LNCAP (cell line): ENCODE measurements at regions not wholly inside any gene's neighbourhood (a gene's known extent, or its start where the extent isn't known, plus 50 kb on each side); places are given as distances from the start of the nearest gene placed in this dataset.

Experiments used
- TF ChIP-seq, protein P1 (sequence below): fragments of 450-650 bp; IDR thresholded peaks from 2 replicates; pipeline ENCODE4 v1.5.1; 2017; ENCODE audit warnings: mild to moderate bottlenecking

DNA sequence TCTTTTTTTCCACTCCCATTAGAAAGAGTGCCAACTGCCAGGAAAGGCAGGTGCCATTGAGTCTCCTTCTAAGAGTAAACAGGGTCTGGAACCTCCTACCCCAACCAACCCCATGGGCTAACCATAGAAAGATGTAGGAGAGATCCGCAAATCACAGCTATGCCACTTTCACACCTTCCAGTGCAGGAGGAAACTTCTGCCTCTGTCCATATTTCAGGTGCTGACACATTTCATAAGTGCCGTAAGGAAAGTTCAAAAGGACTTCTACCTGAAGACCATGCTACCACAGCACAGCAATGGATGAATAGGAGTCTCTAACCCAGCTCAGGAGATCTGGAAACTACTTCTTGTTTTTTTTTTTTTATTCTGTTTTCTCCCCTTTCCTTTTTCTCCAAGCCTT, 145.8 kb downstream of the FBXO8 start:
- TF ChIP-seq, protein P1, sequence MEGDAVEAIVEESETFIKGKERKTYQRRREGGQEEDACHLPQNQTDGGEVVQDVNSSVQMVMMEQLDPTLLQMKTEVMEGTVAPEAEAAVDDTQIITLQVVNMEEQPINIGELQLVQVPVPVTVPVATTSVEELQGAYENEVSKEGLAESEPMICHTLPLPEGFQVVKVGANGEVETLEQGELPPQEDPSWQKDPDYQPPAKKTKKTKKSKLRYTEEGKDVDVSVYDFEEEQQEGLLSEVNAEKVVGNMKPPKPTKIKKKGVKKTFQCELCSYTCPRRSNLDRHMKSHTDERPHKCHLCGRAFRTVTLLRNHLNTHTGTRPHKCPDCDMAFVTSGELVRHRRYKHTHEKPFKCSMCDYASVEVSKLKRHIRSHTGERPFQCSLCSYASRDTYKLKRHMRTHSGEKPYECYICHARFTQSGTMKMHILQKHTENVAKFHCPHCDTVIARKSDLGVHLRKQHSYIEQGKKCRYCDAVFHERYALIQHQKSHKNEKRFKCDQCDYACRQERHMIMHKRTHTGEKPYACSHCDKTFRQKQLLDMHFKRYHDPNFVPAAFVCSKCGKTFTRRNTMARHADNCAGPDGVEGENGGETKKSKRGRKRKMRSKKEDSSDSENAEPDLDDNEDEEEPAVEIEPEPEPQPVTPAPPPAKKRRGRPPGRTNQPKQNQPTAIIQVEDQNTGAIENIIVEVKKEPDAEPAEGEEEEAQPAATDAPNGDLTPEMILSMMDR: no peak

DNA sequence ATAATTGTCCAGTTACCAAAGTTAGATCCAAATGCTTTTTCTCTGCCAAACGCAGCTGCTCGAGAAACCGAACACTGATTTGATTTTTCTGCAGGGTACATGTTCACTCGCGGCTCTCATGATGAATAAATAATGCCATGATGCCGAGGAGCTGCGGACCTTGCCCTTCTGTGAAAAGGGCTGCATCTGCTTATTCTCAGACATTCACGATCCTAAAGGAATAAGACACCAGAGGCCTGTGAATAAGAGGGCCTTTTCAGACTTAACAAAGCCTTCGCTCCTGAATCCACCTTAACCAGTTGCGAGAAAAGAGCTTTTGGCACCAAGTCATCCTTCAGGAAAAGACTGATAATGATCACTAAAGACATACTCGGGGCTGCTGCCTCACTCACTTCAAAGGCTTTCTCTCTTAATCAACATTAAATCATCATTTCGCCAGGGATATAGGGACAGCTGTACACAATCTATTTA, 147.5 kb downstream of the FBXO8 start:
- TF ChIP-seq, protein P1: no peak

DNA sequence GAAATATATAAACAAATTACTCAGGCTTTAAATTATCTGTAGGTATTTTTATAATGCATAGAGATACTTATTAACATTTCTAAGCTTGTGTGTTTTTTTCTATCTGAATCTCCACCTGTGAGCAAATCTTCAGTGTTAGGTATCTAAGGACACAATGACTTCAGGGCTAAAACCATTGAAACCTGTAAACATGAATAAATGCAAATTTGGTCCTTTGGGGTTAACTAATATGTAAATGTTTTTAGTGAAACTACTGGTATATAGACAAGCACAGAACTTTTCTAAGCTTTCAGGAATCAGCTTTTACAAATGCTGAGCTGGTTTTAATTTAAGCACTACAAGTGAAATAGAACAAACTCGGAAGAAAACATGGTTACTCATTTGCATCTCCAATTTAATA, 147.9 kb downstream of the FBXO8 start:
- TF ChIP-seq, protein P1: no peak

DNA sequence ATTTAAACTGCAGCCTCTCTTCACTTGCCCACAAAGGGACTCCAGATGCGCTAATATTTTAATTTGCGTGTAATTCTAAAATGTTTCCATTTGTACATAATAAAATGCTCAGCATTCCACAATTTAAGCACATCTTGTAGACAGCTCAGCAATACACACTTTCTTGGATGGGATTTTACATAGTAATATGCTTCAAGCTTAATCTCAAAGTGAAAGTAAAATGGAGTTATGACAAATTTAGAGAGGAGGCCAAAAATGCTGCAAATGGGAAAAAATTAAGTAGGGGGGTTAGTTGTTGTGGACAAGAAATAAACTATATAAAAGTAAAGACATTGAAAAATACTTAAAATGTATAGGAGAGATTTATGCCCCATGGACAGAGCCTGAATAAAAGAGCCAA, 149.1 kb downstream of the FBXO8 start:
- TF ChIP-seq, protein P1: no peak

DNA sequence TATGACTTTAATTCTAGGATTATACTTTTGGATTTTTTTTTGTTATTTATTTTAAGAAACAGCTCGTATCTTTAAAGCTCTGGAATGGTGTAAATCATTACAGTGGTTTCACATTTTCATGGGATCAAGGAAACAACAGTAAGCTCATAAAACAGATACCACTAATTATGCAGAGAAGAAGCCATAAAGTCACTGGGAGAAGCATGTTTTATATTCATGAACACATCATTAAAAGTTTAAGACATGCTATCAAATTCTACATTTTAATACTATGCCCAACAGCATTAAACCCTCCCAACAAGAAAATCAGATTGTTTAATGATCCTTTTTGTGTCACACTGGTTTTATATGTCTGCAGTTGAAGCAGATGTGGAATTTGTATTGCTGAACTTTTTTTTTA, 149.9 kb downstream of the FBXO8 start:
- TF ChIP-seq, protein P1: no peak

DNA sequence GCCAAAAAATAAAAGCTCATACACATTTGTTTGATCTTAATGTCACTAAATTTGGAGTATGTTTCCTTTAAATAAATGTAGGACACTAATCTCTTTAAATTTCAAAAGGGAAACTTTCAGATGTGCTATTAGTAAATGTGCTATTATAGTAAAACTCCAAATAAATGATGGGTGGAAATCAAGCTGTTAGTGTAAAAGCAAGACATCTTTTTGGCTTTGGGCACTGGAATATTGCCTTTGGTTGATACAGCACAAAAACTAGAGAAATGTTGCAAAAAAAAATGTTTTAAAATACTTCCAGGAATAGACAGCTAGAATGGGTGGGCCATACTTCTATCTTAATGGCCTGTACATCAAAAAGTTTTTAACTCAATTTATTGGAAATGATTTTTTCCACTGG, 151.6 kb downstream of the FBXO8 start:
- TF ChIP-seq, protein P1: no peak

DNA sequence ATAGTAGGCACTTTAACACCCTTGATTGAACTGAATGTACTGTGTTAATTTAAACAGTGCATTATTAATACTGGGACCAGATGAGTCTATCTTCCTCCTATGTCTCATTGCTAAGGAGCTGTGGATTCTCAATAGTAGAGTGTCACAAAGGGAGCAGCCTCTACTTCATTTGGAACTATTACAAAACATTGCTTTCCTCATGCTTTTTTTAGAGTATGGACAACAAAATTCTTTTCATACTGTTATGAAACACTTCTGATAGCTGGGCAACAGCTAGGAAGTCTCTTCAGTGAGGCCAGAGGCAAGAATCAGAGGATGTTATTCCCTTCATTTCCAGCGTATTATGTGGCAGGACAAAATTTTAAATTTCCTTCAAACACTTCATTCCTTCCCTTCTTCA, 160.8 kb downstream of the FBXO8 start:
- TF ChIP-seq, protein P1: no peak
